ENCODE measurements at regions not wholly inside any gene's neighbourhood (a gene's known extent, or its start where the extent isn't known, plus 50 kb on each side); places are given as distances from the start of the nearest gene placed in this dataset.

DNA sequence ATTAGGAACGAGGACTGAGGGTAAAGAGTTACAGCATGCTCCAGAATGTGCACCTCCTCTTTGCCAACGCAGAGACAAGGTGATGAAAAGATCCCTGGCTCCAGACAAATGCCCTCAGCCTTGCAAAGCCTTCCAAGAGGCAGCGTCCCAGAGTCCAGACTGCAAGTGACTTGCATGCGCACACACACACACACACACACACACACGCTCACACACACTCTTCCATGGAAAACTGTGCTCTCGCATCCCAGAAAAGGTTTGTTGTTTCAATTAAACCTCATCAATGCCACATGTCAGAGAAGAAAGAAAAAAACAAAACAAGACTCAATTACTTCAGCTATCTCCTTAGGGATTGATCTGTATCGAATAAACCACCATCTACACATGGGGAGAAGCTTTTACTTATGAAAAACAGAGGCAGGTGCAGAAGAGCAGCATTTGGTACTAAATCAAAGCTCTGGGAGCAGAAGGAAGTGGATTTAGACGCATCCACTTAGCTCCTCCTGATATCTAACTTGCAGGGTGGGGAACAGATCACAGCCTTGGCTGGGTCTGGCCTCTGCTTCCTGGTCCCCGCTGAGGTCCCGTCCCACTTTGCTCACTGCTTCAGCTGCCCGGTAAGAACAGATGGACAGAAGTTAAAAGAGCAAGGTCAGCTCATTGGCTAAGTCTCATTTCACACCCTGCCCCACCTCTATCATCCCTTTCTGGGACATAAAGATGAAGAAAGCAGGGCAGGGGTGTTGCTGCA lies 249.8 kb upstream of the BLID start:
- peak overlapping the region; percentile 61 to 93 (median 83) for H3K4me3 Mint-ChIP-seq
- no peaks in the 10 kb centered on the region for H3K27me3 Mint-ChIP-seq (ENCODE audit: low read depth)
- TF ChIP-seq, protein P1, sequence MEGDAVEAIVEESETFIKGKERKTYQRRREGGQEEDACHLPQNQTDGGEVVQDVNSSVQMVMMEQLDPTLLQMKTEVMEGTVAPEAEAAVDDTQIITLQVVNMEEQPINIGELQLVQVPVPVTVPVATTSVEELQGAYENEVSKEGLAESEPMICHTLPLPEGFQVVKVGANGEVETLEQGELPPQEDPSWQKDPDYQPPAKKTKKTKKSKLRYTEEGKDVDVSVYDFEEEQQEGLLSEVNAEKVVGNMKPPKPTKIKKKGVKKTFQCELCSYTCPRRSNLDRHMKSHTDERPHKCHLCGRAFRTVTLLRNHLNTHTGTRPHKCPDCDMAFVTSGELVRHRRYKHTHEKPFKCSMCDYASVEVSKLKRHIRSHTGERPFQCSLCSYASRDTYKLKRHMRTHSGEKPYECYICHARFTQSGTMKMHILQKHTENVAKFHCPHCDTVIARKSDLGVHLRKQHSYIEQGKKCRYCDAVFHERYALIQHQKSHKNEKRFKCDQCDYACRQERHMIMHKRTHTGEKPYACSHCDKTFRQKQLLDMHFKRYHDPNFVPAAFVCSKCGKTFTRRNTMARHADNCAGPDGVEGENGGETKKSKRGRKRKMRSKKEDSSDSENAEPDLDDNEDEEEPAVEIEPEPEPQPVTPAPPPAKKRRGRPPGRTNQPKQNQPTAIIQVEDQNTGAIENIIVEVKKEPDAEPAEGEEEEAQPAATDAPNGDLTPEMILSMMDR (IDR thresholded peaks at IDR 0.05; ENCODE audit: unreplicated experiment in 3 of 3): no peak
- H3K4me1 Mint-ChIP-seq: peaks cover 39% of the 10 kb centered on the region
- H3K36me3 Mint-ChIP-seq (ENCODE audit: low read depth): no peaks in the 10 kb centered on the region
- peaks cover 5% of the 10 kb centered on the region for H3K9me3 Mint-ChIP-seq
- peak overlapping the region; percentile 65 to 97 (median 96) for H3K27ac Mint-ChIP-seq

- Mint-ChIP-seq H3K36me3 (ENCODE audit: low read depth) (no peaks in the 10 kb centered on the region), H3K9me3 (peaks cover 5% of the 10 kb centered on the region), H3K27ac (peak overlapping the region; percentile 29 to 95 (median 58)), H3K27me3 (ENCODE audit: low read depth) (peaks cover 5% of the 10 kb centered on the region), H3K4me3 (no peak overlapping the region), H3K4me1 (peaks cover 63% of the 10 kb centered on the region)
- TF ChIP-seq, protein P1 (IDR thresholded peaks at IDR 0.05; ENCODE audit: unreplicated experiment in 3 of 3): no peak
These were observed 247.3 kb upstream of the BLID start for GRCh38 chr11:122363296-122363695.

DNA sequence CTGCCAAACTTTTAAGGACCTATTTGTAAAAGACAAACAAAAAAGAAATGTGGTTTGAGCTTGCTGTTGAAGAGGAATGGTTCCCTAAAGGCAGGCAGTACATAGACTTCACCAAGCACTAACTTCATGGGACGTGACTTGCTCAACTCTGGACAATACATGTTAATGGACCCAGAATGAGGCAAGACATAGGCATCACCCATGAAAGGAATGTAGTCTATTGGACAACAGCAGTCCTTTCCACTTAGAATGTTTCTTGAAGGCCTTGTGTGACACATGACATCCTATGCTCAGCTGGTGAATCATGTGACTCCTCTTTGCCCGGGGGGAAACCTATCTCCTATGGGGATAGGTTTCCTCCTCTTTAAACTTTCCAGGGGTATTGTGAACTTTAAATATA lies 246.4 kb upstream of the BLID start:
- no peak overlapping the region for H3K4me3 Mint-ChIP-seq

GRCh38 chr11:122360875-122361274 lies 244.9 kb upstream of the BLID start:
- H3K36me3 Mint-ChIP-seq (ENCODE audit: low read depth): no peaks in the 10 kb centered on the region
- peaks cover 50% of the 10 kb centered on the region for H3K4me1 Mint-ChIP-seq
- peaks cover 5% of the 10 kb centered on the region for H3K9me3 Mint-ChIP-seq
- TF ChIP-seq, protein P1 (IDR thresholded peaks at IDR 0.05; ENCODE audit: unreplicated experiment in 3 of 3): no peak
- H3K27me3 Mint-ChIP-seq (ENCODE audit: low read depth): peaks cover 5% of the 10 kb centered on the region
- no peak overlapping the region for H3K4me3 Mint-ChIP-seq
- H3K27ac Mint-ChIP-seq: peak overlapping the region in 1 of 3 experiments; percentile 82

More for the DNA sequence above, 246.4 kb upstream of the BLID start:
- Mint-ChIP-seq H3K27ac (no peak overlapping the region), H3K4me1 (peaks cover 59% of the 10 kb centered on the region), H3K9me3 (peaks cover 5% of the 10 kb centered on the region), H3K36me3 (ENCODE audit: low read depth) (no peaks in the 10 kb centered on the region), H3K27me3 (ENCODE audit: low read depth) (peaks cover 5% of the 10 kb centered on the region)
- TF ChIP-seq, protein P1 (IDR thresholded peaks at IDR 0.05; ENCODE audit: unreplicated experiment in 3 of 3): no peak

- TF ChIP-seq, protein P1 (IDR thresholded peaks at IDR 0.05; ENCODE audit: unreplicated experiment in 3 of 3): no peak
- peak overlapping the region; percentile 22 to 57 (median 41) for H3K4me3 Mint-ChIP-seq
- H3K9me3 Mint-ChIP-seq: peaks cover 5% of the 10 kb centered on the region
- peaks cover 37% of the 10 kb centered on the region for H3K4me1 Mint-ChIP-seq
- H3K27ac Mint-ChIP-seq: peak overlapping the region; percentile 70 to 90 (median 82)
- H3K36me3 Mint-ChIP-seq (ENCODE audit: low read depth): no peaks in the 10 kb centered on the region
- peaks cover 5% of the 10 kb centered on the region for H3K27me3 Mint-ChIP-seq (ENCODE audit: low read depth)
These were observed 243.1 kb upstream of the BLID start for GRCh38 chr11:122359081-122359571.

DNA sequence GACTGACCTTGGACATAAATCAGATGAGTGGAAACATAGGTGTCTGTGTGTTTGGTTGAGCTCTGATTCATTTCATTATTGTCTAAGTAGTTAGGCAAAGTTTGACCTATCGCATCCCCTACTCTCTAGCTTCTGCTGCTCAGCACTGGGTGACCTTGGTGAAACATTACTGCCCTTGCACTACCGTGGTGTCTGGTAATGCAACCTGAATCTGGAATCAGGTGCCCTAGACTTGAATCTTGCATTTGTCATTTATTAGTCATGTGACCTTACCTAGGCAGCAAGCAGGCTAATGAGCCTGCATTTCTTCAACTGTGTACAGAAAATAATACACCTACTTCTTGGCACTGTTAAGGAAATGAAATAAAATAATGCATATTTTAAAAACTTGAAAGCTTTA lies 242.3 kb upstream of the BLID start:
- Mint-ChIP-seq H3K9me3 (peaks cover 8% of the 10 kb centered on the region), H3K4me1 (peaks cover 41% of the 10 kb centered on the region), H3K27me3 (ENCODE audit: low read depth) (peaks cover 5% of the 10 kb centered on the region), H3K36me3 (ENCODE audit: low read depth) (no peaks in the 10 kb centered on the region), H3K4me3 (no peak overlapping the region), H3K27ac (peak overlapping the region; percentile 70 to 90 (median 82))
- TF ChIP-seq, protein P1 (IDR thresholded peaks at IDR 0.05; ENCODE audit: unreplicated experiment in 3 of 3): no peak

Data from nephron (organoid).